ENCODE measurements at regions not wholly inside any gene's neighbourhood (a gene's known extent, or its start where the extent isn't known, plus 50 kb on each side); places are given as distances from the start of the nearest gene placed in this dataset.

DNA sequence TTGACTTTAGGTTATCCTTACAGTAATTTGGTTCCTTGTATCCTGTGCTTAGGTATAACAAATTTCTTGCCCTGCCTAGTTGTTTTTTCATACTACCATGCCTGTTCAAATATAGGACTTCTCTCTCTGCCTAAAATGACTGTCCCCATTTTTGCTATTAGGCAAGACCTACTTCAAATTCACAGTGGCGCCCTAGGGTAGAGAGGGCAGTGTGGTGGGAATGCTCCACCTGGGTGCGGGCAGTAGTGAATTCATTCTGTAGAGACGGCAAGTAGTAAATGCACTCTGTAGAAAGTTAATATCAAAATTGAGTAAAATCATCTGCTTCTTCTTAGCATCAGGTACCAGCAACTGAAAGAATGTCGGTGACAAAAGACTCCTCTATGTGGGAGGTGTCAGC is 120.4 kb upstream of the RHOBTB1 start:
- TF ChIP-seq, protein P1, sequence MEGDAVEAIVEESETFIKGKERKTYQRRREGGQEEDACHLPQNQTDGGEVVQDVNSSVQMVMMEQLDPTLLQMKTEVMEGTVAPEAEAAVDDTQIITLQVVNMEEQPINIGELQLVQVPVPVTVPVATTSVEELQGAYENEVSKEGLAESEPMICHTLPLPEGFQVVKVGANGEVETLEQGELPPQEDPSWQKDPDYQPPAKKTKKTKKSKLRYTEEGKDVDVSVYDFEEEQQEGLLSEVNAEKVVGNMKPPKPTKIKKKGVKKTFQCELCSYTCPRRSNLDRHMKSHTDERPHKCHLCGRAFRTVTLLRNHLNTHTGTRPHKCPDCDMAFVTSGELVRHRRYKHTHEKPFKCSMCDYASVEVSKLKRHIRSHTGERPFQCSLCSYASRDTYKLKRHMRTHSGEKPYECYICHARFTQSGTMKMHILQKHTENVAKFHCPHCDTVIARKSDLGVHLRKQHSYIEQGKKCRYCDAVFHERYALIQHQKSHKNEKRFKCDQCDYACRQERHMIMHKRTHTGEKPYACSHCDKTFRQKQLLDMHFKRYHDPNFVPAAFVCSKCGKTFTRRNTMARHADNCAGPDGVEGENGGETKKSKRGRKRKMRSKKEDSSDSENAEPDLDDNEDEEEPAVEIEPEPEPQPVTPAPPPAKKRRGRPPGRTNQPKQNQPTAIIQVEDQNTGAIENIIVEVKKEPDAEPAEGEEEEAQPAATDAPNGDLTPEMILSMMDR (IDR thresholded peaks at IDR 0.05; ENCODE audit: borderline replicate concordance, extremely low read depth, insufficient read depth), result no peak
- H3K4me1 ChIP-seq (ENCODE audit: control insufficient read depth in 2 of 3, insufficient read depth in 2 of 3, low read depth in 1 of 3, low read length in 3 of 3), result no peaks in the 10 kb centered on the region
- no peak overlapping the region for H3K27ac ChIP-seq (ENCODE audit: low read depth in 2 of 2, low read length in 2 of 2)
- no peak overlapping the region for H3K9ac ChIP-seq (ENCODE audit: low read length in 3 of 3)
- FAIRE-seq, result no peak
- intact Hi-C loops (cut with DNase I), result no loop called here
- H3K27me3 ChIP-seq (ENCODE audit: control insufficient read depth, insufficient read depth, low read length), result no peaks in the 10 kb centered on the region
- no peak for DNase-seq
- H3K9me3 ChIP-seq (ENCODE audit: control insufficient read depth in 2 of 3, insufficient read depth in 1 of 3, low read length in 3 of 3), result no peaks in the 10 kb centered on the region
- no peaks in the 10 kb centered on the region for H3K36me3 ChIP-seq (ENCODE audit: control insufficient read depth in 2 of 3, insufficient read depth in 3 of 3, low read length in 3 of 3)
- no peak overlapping the region for H3K4me3 ChIP-seq (ENCODE audit: low read length in 3 of 3)

DNA sequence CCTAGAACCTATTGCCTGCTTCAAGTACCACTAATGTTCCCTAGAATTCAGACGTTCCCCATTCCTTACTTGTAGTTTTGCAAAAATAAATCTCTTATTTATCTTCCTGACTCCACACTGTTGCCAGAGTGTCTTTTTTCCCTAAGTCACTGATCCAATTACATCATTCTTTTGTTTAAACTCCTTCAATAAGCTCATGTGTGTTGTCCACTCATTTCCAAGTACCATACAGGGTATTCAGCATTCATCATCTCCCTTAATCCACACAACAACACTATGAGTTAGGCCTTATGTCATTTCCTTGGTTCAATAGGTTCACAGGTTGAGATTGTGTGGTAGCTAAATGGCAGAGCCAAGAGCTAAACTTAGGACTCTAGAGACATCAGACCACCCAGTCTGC is 119.9 kb upstream of the RHOBTB1 start:
- TF ChIP-seq, protein P1 (IDR thresholded peaks at IDR 0.05; ENCODE audit: borderline replicate concordance, extremely low read depth, insufficient read depth), result no peak
- FAIRE-seq, result no peak
- Histone ChIP-seq H3K36me3 (ENCODE audit: control insufficient read depth in 2 of 3, insufficient read depth in 3 of 3, low read length in 3 of 3) (no peaks in the 10 kb centered on the region), H3K4me3 (ENCODE audit: low read length in 3 of 3) (no peak overlapping the region), H3K27ac (ENCODE audit: low read depth in 2 of 2, low read length in 2 of 2) (no peak overlapping the region), H3K27me3 (ENCODE audit: control insufficient read depth, insufficient read depth, low read length) (no peaks in the 10 kb centered on the region), H3K4me1 (ENCODE audit: control insufficient read depth in 2 of 3, insufficient read depth in 2 of 3, low read depth in 1 of 3, low read length in 3 of 3) (no peaks in the 10 kb centered on the region), H3K9ac (ENCODE audit: low read length in 3 of 3) (no peak overlapping the region), H3K9me3 (ENCODE audit: control insufficient read depth in 2 of 3, insufficient read depth in 1 of 3, low read length in 3 of 3) (no peaks in the 10 kb centered on the region)
- intact Hi-C loops (cut with DNase I), result no loop called here
- no peak for DNase-seq

DNA sequence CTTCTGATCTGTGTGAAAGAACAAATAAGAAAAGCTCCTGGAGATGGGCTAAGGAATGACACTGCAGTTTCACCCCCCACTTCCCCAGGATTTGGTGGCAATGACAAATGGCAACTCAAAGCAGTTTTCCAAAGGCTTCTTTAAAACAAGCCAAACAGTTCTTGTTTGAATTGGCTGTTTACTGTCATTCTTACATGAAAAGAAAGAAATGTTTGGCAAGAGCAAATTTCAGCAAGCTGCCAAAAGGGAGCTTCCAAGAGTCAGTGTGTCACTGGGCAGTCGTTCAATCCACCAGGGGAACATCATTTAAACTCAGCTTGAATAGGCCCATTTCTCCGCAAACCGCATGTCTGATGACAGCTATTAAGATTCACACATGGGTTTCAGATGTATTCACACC is 119.0 kb upstream of the RHOBTB1 start:
- TF ChIP-seq, protein P1 (IDR thresholded peaks at IDR 0.05; ENCODE audit: borderline replicate concordance, extremely low read depth, insufficient read depth), result no peak
- Histone ChIP-seq H3K36me3 (ENCODE audit: control insufficient read depth in 2 of 3, insufficient read depth in 3 of 3, low read length in 3 of 3) (no peaks in the 10 kb centered on the region), H3K27me3 (ENCODE audit: control insufficient read depth, insufficient read depth, low read length) (no peaks in the 10 kb centered on the region), H3K9ac (ENCODE audit: low read length in 3 of 3) (no peak overlapping the region), H3K4me3 (ENCODE audit: low read length in 3 of 3) (no peak overlapping the region), H3K27ac (ENCODE audit: low read depth in 2 of 2, low read length in 2 of 2) (no peak overlapping the region), H3K9me3 (ENCODE audit: control insufficient read depth in 2 of 3, insufficient read depth in 1 of 3, low read length in 3 of 3) (no peaks in the 10 kb centered on the region), H3K4me1 (ENCODE audit: control insufficient read depth in 2 of 3, insufficient read depth in 2 of 3, low read depth in 1 of 3, low read length in 3 of 3) (no peaks in the 10 kb centered on the region)
- intact Hi-C loops (cut with DNase I), result no loop called here
- peak in 1 of 5 donors; percentile 42 for DNase-seq
- no peak for FAIRE-seq

- no peak for DNase-seq
- no peaks in the 10 kb centered on the region for H3K27me3 ChIP-seq (ENCODE audit: control insufficient read depth, insufficient read depth, low read length)
- no peak for FAIRE-seq
- no peaks in the 10 kb centered on the region for H3K9me3 ChIP-seq (ENCODE audit: control insufficient read depth in 2 of 3, insufficient read depth in 1 of 3, low read length in 3 of 3)
- H3K36me3 ChIP-seq (ENCODE audit: control insufficient read depth in 2 of 3, insufficient read depth in 3 of 3, low read length in 3 of 3), result no peaks in the 10 kb centered on the region
- no peaks in the 10 kb centered on the region for H3K4me1 ChIP-seq (ENCODE audit: control insufficient read depth in 2 of 3, insufficient read depth in 2 of 3, low read depth in 1 of 3, low read length in 3 of 3)
- no peak overlapping the region for H3K9ac ChIP-seq (ENCODE audit: low read length in 3 of 3)
- intact Hi-C loops (cut with DNase I), result no loop called here
- no peak overlapping the region for H3K4me3 ChIP-seq (ENCODE audit: low read length in 3 of 3)
- no peak overlapping the region for H3K27ac ChIP-seq (ENCODE audit: low read depth in 2 of 2, low read length in 2 of 2)
- TF ChIP-seq, protein P1 (IDR thresholded peaks at IDR 0.05; ENCODE audit: borderline replicate concordance, extremely low read depth, insufficient read depth), result no peak
Observed at GRCh38 chr10:61061923-61062504, 118.0 kb upstream of the RHOBTB1 start.

Measured in kidney (tissue), 13 donors.